AML-193 (cell line): ENCODE measurements at regions not wholly inside any gene's neighbourhood (a gene's known extent, or its start where the extent isn't known, plus 50 kb on each side); places are given as distances from the start of the nearest gene placed in this dataset.

Experiments used
- DNase-seq, 2 experiments: peaks; one replicate each; lab custom pipeline; 2025; lab: John Stamatoyannopoulos, UW

GRCh38 chr5:158162026-158162425, 303.1 kb upstream of the CLINT1 start:
- no peak for DNase-seq

GRCh38 chr5:158159621-158160020, 300.7 kb upstream of the CLINT1 start:
- DNase-seq: no peak

DNA sequence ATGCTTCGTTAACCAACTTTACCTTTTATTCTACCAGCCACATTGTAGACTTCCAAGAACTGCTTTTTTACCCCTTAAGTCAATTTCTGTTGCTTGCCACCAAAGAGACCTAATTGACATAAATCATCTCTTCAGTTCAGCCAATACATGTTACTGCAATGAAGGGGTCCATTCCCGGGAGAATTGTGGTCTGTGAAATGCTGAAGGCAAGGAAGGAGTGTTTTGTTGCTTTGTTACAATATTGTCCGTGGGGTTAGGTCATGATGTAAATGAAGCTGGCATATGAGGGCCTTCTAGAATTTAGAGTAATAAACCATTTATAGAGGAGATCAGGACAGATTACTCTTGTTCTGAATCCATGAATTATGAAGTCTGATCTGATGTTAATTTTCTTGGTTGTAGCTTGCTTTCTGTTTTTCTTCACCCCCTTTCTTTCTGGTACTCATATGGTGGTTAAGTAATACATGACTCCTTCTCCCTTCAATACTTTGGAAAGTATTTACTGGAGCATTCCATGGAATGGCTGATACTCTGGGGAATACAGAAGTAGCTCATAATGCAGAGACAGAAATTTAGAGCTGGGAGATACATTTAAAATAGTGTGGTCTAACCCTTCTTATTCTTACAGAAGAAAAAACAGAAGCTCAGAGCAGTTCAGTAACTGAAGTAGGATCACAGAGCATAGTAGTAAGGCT, 297.0 kb upstream of the CLINT1 start:
- no peak for DNase-seq

GRCh38 chr5:158155067-158155466, 296.1 kb upstream of the CLINT1 start:
- DNase-seq: no peak

DNA sequence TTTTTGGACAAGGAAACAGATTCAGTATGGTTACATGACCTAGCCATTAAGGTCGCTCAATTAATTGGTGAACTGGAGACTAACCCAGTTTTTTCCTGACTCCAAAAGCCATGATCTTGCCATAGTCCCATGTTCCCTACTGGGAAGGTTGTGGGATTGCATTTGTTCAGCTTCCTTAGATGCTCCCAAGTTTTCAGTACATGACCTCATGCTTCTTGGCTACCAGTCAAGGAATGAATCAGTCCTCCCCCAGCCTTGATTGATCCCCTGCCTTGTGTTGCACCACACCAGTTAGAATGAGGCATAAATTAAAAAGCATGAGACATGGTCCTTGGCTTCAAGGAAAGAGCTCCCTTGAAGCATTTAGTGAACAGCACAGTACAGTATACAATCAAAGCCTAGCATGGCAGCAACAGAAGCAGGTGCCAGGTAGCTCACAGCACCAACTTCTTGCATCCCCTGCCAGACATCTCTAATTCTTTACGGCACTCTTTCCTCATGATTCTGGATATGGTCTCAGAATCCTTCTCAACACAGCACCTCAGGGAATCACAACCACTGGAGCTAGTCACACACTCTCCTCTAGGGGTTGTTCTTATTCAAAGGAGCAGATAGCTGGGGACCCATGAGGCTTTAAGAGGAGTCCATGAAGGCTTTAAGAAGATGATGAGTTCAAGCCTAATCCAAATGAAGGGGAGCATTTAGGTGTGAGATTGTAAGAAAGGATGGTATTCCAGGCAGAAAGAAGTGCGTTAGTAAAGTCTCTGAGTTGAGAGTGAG, 295.5 kb upstream of the CLINT1 start:
- DNase-seq: no peak

- DNase-seq: no peak
These were observed 294.6 kb upstream of the CLINT1 start for GRCh38 chr5:158153508-158153907.

DNA sequence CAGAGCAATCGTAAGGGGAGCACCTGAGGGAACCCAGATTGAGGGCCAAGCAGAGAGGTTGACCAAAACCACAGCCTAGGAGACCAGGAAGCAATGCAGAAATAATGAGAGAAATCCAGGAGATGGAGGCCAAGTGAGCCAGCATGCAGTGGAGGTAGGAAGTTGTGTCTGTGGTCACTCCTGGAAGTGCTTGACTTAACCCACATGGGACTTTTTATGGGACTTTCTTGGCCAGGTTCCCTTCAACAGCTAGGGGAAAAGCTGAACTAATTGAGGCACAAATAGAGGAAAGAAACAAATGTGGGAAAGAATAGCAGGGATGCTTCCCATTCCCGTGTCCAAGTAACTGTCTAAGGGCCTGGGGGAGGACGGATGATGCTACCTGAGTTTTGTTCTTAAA, 293.2 kb upstream of the CLINT1 start:
- no peak for DNase-seq

DNA sequence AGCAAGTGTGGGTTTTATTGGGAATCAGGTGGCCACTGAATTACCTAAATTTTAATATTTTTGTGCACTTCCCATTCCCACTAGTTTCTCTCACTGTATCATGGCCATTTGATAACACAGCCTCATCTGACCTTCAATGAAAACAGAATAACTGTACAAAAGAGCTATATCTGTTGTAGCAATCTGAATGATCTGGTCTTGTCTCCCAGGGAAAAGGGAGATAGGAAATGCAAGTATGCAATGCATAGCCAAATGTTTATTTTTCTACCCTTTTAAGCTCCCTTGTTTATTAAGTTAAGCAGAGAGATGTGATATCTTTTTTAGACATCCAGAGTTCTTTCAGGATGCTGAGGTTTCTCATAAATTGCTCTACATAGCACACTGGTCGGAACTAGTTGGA, 288.3 kb upstream of the CLINT1 start:
- no peak for DNase-seq

- no peak for DNase-seq
These were observed 286.9 kb upstream of the CLINT1 start for GRCh38 chr5:158145827-158146226.

GRCh38 chr5:158143081-158143480, 284.1 kb upstream of the CLINT1 start:
- no peak for DNase-seq

DNA sequence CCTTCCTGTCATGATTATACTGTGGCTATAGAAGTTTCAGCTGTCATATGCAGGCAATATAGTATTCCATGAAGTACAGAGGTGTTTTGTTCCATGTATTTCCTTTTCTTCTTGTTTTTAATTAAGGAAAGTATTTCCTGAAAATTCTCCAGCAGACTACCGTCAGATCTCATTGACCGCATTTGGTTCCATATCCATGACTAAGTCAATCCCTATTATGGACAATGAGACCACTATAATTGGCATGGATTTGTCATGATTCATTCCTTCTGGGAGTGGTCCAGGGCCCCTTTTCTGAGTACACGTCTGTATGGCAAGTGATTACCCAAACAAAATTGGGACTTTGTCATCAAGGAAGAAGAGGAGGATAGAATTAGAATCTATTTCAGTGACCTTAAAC, 283.2 kb upstream of the CLINT1 start:
- no peak for DNase-seq

GRCh38 chr5:158140120-158140731, 281.3 kb upstream of the CLINT1 start:
- no peak for DNase-seq

GRCh38 chr5:158139161-158139560, 280.2 kb upstream of the CLINT1 start:
- no peak for DNase-seq

DNA sequence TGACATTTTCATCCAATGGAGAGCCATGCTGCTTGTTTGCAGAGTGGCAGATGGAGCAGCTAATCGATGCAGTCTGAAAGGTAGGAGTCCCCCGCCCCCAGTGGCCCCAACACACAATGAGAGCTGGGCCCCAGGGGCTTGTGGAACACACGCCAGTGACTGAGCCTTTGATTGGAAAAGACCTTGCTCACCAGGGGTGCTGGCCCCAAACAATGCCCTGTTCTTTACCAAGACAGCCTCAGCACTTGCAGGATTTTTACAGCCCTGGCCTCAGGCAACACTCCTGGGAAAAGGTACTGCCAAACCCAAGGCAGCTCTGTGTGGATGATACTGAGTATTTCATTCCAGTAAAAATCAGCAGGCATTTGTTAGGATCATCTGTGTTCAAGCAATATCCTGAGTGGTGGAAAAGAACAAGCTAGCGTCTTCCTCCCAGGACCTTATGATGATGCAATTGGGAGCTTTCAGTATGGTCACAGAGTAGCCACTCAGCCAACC, 276.8 kb upstream of the CLINT1 start:
- no peak for DNase-seq

- DNase-seq: no peak
These were observed 274.4 kb upstream of the CLINT1 start for GRCh38 chr5:158133369-158133768.

- DNase-seq: no peak
These were observed 268.6 kb upstream of the CLINT1 start for GRCh38 chr5:158127536-158127935.

- DNase-seq: no peak
These were observed 267.8 kb upstream of the CLINT1 start for GRCh38 chr5:158126442-158127405.

- no peak for DNase-seq
These were observed 265.8 kb upstream of the CLINT1 start for GRCh38 chr5:158124606-158125316.

GRCh38 chr5:158123595-158123994, 264.6 kb upstream of the CLINT1 start:
- no peak for DNase-seq

GRCh38 chr5:158121678-158122077, 262.7 kb upstream of the CLINT1 start:
- DNase-seq: no peak

DNA sequence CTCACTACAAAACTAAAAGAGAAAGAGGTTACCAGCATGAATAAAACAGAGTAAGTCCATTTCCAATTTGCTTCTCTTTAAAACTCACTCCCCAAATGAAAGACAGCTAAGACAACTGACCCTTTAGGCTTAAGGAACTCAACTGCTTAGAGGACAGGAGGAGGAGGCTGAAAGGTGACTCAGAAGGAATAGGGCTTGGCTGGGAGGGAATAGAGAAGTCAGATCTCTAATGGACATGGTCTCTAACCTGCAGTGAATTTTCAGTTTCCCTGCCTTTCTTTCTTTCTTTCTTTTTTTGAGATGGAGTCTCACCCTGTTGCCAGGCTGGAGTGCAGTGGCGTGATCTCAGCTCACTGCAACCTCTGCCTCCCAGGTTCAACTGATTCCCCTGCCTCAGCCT, 261.8 kb upstream of the CLINT1 start:
- DNase-seq: no peak
